ENCODE measurements at regions not wholly inside any gene's neighbourhood (a gene's known extent, or its start where the extent isn't known, plus 50 kb on each side); places are given as distances from the start of the nearest gene placed in this dataset.

- TF ChIP-seq, protein P1, sequence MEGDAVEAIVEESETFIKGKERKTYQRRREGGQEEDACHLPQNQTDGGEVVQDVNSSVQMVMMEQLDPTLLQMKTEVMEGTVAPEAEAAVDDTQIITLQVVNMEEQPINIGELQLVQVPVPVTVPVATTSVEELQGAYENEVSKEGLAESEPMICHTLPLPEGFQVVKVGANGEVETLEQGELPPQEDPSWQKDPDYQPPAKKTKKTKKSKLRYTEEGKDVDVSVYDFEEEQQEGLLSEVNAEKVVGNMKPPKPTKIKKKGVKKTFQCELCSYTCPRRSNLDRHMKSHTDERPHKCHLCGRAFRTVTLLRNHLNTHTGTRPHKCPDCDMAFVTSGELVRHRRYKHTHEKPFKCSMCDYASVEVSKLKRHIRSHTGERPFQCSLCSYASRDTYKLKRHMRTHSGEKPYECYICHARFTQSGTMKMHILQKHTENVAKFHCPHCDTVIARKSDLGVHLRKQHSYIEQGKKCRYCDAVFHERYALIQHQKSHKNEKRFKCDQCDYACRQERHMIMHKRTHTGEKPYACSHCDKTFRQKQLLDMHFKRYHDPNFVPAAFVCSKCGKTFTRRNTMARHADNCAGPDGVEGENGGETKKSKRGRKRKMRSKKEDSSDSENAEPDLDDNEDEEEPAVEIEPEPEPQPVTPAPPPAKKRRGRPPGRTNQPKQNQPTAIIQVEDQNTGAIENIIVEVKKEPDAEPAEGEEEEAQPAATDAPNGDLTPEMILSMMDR (IDR thresholded peaks at IDR 0.05) = no peak
- peak; percentile 94 for TF ChIP-seq POLR2AphosphoS5 (IDR thresholded peaks at IDR 0.05)
- no peak for TF ChIP-seq POLR2A (IDR thresholded peaks at IDR 0.05)
Measured at GRCh38 chr13:88948501-88948900, 1277.3 kb downstream of the SLITRK5 start.

All from prostate gland (tissue), 2 donors.